K562 (cell line): ENCODE measurements at regions not wholly inside any gene's neighbourhood (a gene's known extent, or its start where the extent isn't known, plus 50 kb on each side); places are given as distances from the start of the nearest gene placed in this dataset.

Experiments
- ATAC-seq: fragments of 200-7000 bp; cut with Tn5 transposase; 3 replicates; pipeline ENCODE4 v1.9.1; 2020; ENCODE audit warnings: moderate library complexity
- BruUV-seq: library from RNA; stranded (reverse); fragments of 400-500 nt; replicated peaks from 2 replicates; lab custom pipeline; 2021; lab: Mats Ljungman, UMichigan
- CTCF ChIA-PET: fragments of 300-600 bp; formaldehyde crosslinking; extraction: SDS; loops from one replicate; lab custom pipeline; 2021; ENCODE audit warnings: low intra/inter-chr PET ratio; lab: Yijun Ruan, JAX
- POLR2A ChIA-PET: fragments of 300-600, 350-650 bp; sonication (Branson Sonifier 250); formaldehyde crosslinking; extraction: SDS; loops from one replicate; lab custom pipeline; 2021; ENCODE audit warnings: antibody characterized with exemption, inconsistent platforms; lab: Yijun Ruan, JAX
- DNase-seq, 4 experiments: peaks; one replicate each; pipeline versions ENCODE4 v3.0.0 to v3.0.0-alpha.2; 2011 to 2018; ENCODE audit warnings: low spot score in 3 of 4, mixed read lengths in 3 of 4; ENCODE audit errors: extremely low read depth in 1 of 4
- FAIRE-seq: peaks from 2 replicates; lab custom pipeline; 2011; peaks lifted over from hg19 to GRCh38; lab: Jason Lieb, UNC
- H2AFZ ChIP-seq: 2 replicates; pipeline ENCODE4 v1.6.0; 2011; ENCODE audit warnings: low read depth, low read length, control low read depth, inconsistent platforms
- H3K27ac ChIP-seq: fragments of 200-600 bp; 3 replicates; pipeline ENCODE4 v1.8.0; 2011; ENCODE audit warnings: low read depth, mild to moderate bottlenecking, control low read depth, inconsistent platforms, low read length, moderate library complexity, mixed read lengths; ENCODE audit errors: extremely low read depth
- H3K27me3 ChIP-seq, 2 experiments: fragments of 300-600 bp in 1 of 2; 2 replicates in 1 of 2; 3 replicates in 1 of 2; pipeline versions ENCODE4 v1.6.0 to v1.8.0; 2011; ENCODE audit warnings: inconsistent platforms in 2 of 2, low read length in 2 of 2, mild to moderate bottlenecking in 1 of 2, mixed read lengths in 1 of 2, moderate library complexity in 1 of 2; ENCODE audit not compliant: control insufficient read depth in 2 of 2, insufficient read depth in 2 of 2
- H3K36me3 ChIP-seq: fragments of 300-600 bp; 3 replicates; pipeline ENCODE4 v1.8.0; 2011; ENCODE audit warnings: mild to moderate bottlenecking, low read length, inconsistent platforms; ENCODE audit not compliant: control insufficient read depth, insufficient read depth
- H3K4me1 ChIP-seq, 2 experiments: fragments of 200-600 bp in 1 of 2; replicated peaks in 1 of 2; 2 replicates in 1 of 2; 3 replicates in 1 of 2; pipeline versions ENCODE4 v1.5.1 to v1.8.0; 2011; ENCODE audit warnings: inconsistent platforms in 2 of 2, low read length in 2 of 2, mild to moderate bottlenecking in 1 of 2, mixed read lengths in 1 of 2, moderate library complexity in 1 of 2; ENCODE audit not compliant: control insufficient read depth in 2 of 2, insufficient read depth in 2 of 2
- H3K4me2 ChIP-seq: 2 replicates; pipeline ENCODE4 v1.6.1; 2011; ENCODE audit warnings: low read length, control low read depth, inconsistent platforms, mixed read lengths; ENCODE audit not compliant: insufficient read depth
- H3K4me3 ChIP-seq: fragments of 200-600 bp; sonication (generic), shearing (Covaris generic); 2 replicates; pipeline ENCODE4 v1.5.1; 2016; ENCODE audit warnings: control low read depth, inconsistent platforms
- H3K79me2 ChIP-seq: fragments of 200-600 bp; 3 replicates; pipeline ENCODE4 v1.8.0; 2011; ENCODE audit warnings: low read length, inconsistent platforms; ENCODE audit not compliant: control insufficient read depth, insufficient read depth
- H3K9ac ChIP-seq, 2 experiments: 2 replicates each; pipeline versions ENCODE4 v1.6.0 to v1.6.1; 2011; ENCODE audit warnings: low read depth in 2 of 2, low read length in 2 of 2, control low read depth in 1 of 2, inconsistent platforms in 1 of 2, mild to moderate bottlenecking in 1 of 2, mixed read lengths in 1 of 2; ENCODE audit not compliant: insufficient read depth in 1 of 2
- H3K9me1 ChIP-seq: one replicate; pipeline ENCODE4 v1.6.0; 2011; ENCODE audit warnings: inconsistent platforms, mild to moderate bottlenecking, low read length, moderate library complexity; ENCODE audit not compliant: control insufficient read depth, insufficient read depth
- H3K9me3 ChIP-seq: replicated peaks from 2 replicates; pipeline ENCODE4 v1.5.1; 2011; ENCODE audit warnings: low read depth, low read length, inconsistent platforms; ENCODE audit not compliant: control insufficient read depth, insufficient read depth
- H4K20me1 ChIP-seq: replicated peaks from 2 replicates; pipeline ENCODE4 v1.6.1; 2011; ENCODE audit warnings: low read length, inconsistent platforms, mixed read lengths; ENCODE audit not compliant: control insufficient read depth, insufficient read depth
- ILF3 ChIP-seq: fragments of 450-650 bp; IDR thresholded peaks from 2 replicates; pipeline ENCODE4 v1.6.1; 2018; ENCODE audit warnings: antibody characterized with exemption, mild to moderate bottlenecking, moderate library complexity, borderline replicate concordance
- KAT2B ChIP-seq: IDR thresholded peaks from one replicate; pipeline ENCODE4 v1.6.1; 2012; ENCODE audit warnings: low read depth, mild to moderate bottlenecking, control low read depth, inconsistent platforms, low read length, moderate library complexity
- NCOA4 ChIP-seq: fragments of 450-650 bp; IDR thresholded peaks from 2 replicates; pipeline ENCODE4 v1.6.1; 2018; ENCODE audit warnings: mild to moderate bottlenecking; ENCODE audit not compliant: partially characterized antibody
- ZFP30 ChIP-seq: fragments of 250-450 bp; sonication (Bioruptor Pico); IDR thresholded peaks from 2 replicates; pipeline ENCODE4 v1.8.0; 2022; ENCODE audit warnings: moderate library complexity, mild to moderate bottlenecking, inconsistent platforms, borderline replicate concordance
- ZFP36 ChIP-seq: fragments of 150-350 bp; IDR thresholded peaks from 2 replicates; pipeline ENCODE4 v1.6.1; 2018; ENCODE audit warnings: low read length, low read depth; ENCODE audit not compliant: partially characterized antibody
- ZNF324 ChIP-seq: fragments of 250-450 bp; sonication (Bioruptor Pico); IDR thresholded peaks from 2 replicates; pipeline ENCODE4 v1.4.0; 2020; ENCODE audit warnings: mild to moderate bottlenecking
- ZNF551 ChIP-seq: fragments of 250-450 bp; sonication (Bioruptor Pico); IDR thresholded peaks from 2 replicates; pipeline ENCODE4 v1.5.0; 2021; ENCODE audit warnings: mild to moderate bottlenecking, moderate library complexity
- ZNF639 ChIP-seq, 2 experiments: fragments of 200-800 bp in 1 of 2; sonication (Bioruptor generic) in 1 of 2; sonication (generic) in 1 of 2; formaldehyde crosslinking in 1 of 2; IDR thresholded peaks in 1 of 2; conservative IDR thresholded peaks in 1 of 2; 2 replicates each; pipeline versions ENCODE4 v1.5.0 to v1.6.1; 2016 to 2020; ENCODE audit warnings: missing compliant biosample characterization in 1 of 2, missing genetic modification characterization in 1 of 2, missing genetic modification reagents in 1 of 2
- WGBS: fragments of 100-300 bp; shearing (Covaris generic); methylation state at CpG from one replicate; pipeline ENCODE4 v1.1.6; 2016; ENCODE audit warnings: low coverage, mixed read lengths; ENCODE audit not compliant: insufficient coverage; ENCODE audit errors: missing lambda C conversion rate; 5-methylcytosine and 5-hydroxymethylcytosine counted together
- in situ Hi-C: fragments of 300-500 bp; cut with MboI; formaldehyde crosslinking; loops from 4 replicates; pipeline ENCODE4 v1.15.0; 2018; ENCODE audit warnings: inconsistent platforms, mixed read lengths
- intact Hi-C: fragments of 100-400 bp; cut with micrococcal nuclease; formaldehyde crosslinking; loops from 2 replicates; pipeline ENCODE4 v1.14.2; 2022
- TF ChIP-seq, protein P1 (sequence below), 2 experiments: fragments of 450-650 bp in 1 of 2; sonication (generic) in 1 of 2; formaldehyde crosslinking in 1 of 2; IDR thresholded peaks in 1 of 2; conservative IDR thresholded peaks in 1 of 2; 2 replicates each; pipeline versions ENCODE4 v1.6.1 to v1.8.1; 2016 to 2023; ENCODE audit warnings: mild to moderate bottlenecking in 2 of 2, moderate library complexity in 2 of 2, inconsistent platforms in 1 of 2, missing genetic modification reagents in 1 of 2

DNA sequence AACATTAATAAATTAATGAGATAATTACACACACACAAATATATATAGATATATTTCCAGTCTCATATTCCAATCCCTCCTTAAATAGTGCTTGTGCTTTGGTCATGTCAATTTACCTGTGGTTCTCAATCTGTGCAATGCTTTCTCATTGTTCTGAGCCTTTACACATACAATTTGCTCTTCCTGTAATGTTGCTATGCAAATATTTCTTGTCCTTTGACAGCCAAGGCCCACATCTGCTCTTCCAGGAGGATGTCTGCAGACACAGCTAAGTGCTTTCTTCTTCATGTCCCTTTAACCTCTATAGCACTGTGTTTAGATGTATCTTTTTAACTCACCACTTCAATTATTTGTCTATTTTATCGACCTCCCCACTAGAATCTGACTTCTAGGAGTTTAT, 67.3 kb upstream of the RAPGEF2 start:
- ChIA-PET CTCF (no interaction called here), POLR2A (no interaction called here)
- H3K36me3 ChIP-seq, result no peaks in the 10 kb centered on the region
- in situ Hi-C loops, result no loop called here
- DNase-seq (no peak), FAIRE-seq (no peak), ATAC-seq (no peak)
- H4K20me1 ChIP-seq, result no peaks in the 10 kb centered on the region
- H2AFZ ChIP-seq, result no peak overlapping the region
- no peaks in the 10 kb centered on the region for H3K9me1 ChIP-seq
- BruUV-seq, result no TSS peak
- intact Hi-C loops, result no loop called here
- WGBS, result 4% methylated on average over 1 of the region's 1 CpG
- no peak overlapping the region for H3K9ac ChIP-seq
- no peak for TF ChIP-seq ZFP30 (CRISPR knock-in tag)
- TF ChIP-seq, protein P1, sequence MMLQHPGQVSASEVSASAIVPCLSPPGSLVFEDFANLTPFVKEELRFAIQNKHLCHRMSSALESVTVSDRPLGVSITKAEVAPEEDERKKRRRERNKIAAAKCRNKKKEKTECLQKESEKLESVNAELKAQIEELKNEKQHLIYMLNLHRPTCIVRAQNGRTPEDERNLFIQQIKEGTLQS (IDR thresholded peaks at IDR 0.05), result no peak
- TF ChIP-seq, protein P1 (CRISPR knock-in tag; conservative IDR thresholded peaks at IDR 0.05), result no peak
- TF ChIP-seq KAT2B, result no peak
- H3K4me2 ChIP-seq, result no peak overlapping the region
- no peaks in the 10 kb centered on the region; a peak in 1 of 5 replicates for H3K4me1 ChIP-seq
- H3K9me3 ChIP-seq, result no peaks in the 10 kb centered on the region
- H3K27me3 ChIP-seq, result no peaks in the 10 kb centered on the region
- H3K79me2 ChIP-seq, result no peaks in the 10 kb centered on the region
- no peak overlapping the region for H3K27ac ChIP-seq
- no peak overlapping the region for H3K4me3 ChIP-seq

DNA sequence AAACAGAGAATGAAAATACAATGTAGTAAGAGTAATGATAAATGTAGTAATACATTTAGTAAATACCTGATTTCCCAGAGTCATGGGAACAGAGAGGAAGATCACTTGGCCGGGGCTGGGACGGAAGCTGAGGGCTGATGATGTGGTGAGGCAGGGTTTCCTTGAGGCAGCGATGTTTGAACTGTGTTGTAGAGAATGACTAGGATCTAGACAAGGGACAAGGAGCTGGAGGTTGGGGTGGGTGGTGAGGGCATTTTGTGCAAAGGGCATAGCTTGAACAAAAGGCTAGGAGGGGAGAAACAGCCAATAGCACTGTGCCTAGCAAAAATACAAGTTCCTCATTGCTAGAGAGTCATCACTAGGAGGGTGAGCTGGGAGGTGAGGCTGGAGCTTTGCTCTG, 64.3 kb upstream of the RAPGEF2 start:
- Histone ChIP-seq H4K20me1 (no peaks in the 10 kb centered on the region), H3K4me2 (no peak overlapping the region), H3K27ac (no peak overlapping the region), H3K4me1 (peaks cover 9 to 19% of the 10 kb centered on the region in 2 experiments; a peak in 4 of 5 replicates), H3K36me3 (no peaks in the 10 kb centered on the region), H3K27me3 (no peaks in the 10 kb centered on the region), H3K9ac (no peak overlapping the region), H3K4me3 (no peak overlapping the region), H3K79me2 (no peaks in the 10 kb centered on the region), H3K9me3 (no peaks in the 10 kb centered on the region), H2AFZ (no peak overlapping the region), H3K9me1 (no peaks in the 10 kb centered on the region)
- no peak for FAIRE-seq
- 93% methylated on average over 3 of the region's 3 CpGs for WGBS
- ChIA-PET POLR2A (interaction anchor here (0.6 kb wide), 1 partner anchor 664 kb away, joined by 4 read pairs; no protein-coding TSS in a partner anchor), CTCF (no interaction called here)
- no peak for ATAC-seq
- no peak for DNase-seq
- BruUV-seq, result no TSS peak
- in situ Hi-C loops, result no loop called here
- intact Hi-C loops, result no loop called here
- TF ChIP-seq ILF3 (no peak), ZNF551 (CRISPR knock-in tag) (no peak), ZNF324 (CRISPR knock-in tag) (no peak), ZFP36 (no peak), NCOA4 (no peak), ZNF639 (CRISPR knock-in tag; conservative IDR thresholded peaks at IDR 0.05 in 1 of 2, IDR thresholded peaks at IDR 0.05 in 1 of 2) (no peak)
